Tibial nerve (tissue), 3 donors: ENCODE measurements at regions not wholly inside any gene's neighbourhood (a gene's known extent, or its start where the extent isn't known, plus 50 kb on each side); places are given as distances from the start of the nearest gene placed in this dataset.

Experiments used
- CTCF ChIP-seq, 5 experiments: fragments of 200-600 bp in 3 of 5; fragments of 450-650 bp in 2 of 5; sonication (generic) in 3 of 5; IDR thresholded peaks; one replicate each; pipeline ENCODE4 v1.5.1; 2016 to 2019; ENCODE audit warnings: antibody characterized with exemption in 5 of 5, mild to moderate bottlenecking in 3 of 5, moderate library complexity in 2 of 5
- POLR2A ChIP-seq, 2 donors: fragments of 450-650 bp; IDR thresholded peaks; one replicate each; pipeline ENCODE4 v1.6.1; 2017; ENCODE audit warnings: antibody characterized with exemption in 2 of 2, mild to moderate bottlenecking in 2 of 2, moderate library complexity in 2 of 2

GRCh38 chr6:11911538-11911937 lies 100.6 kb upstream of the HIVEP1 start:
- TF ChIP-seq CTCF (IDR thresholded peaks at IDR 0.05): no peak
- no peak for TF ChIP-seq POLR2A (IDR thresholded peaks at IDR 0.05)
